GM12873 (cell line): ENCODE measurements at regions not wholly inside any gene's neighbourhood (a gene's known extent, or its start where the extent isn't known, plus 50 kb on each side); places are given as distances from the start of the nearest gene placed in this dataset.

Source experiments
- TF ChIP-seq, protein P1 (sequence below): IDR thresholded peaks from 2 replicates; pipeline ENCODE4 v1.5.1; 2012; ENCODE audit warnings: low read depth, mild to moderate bottlenecking, moderate library complexity, low read length, control low read depth; ENCODE audit not compliant: insufficient read depth; ENCODE audit errors: missing control alignments

DNA sequence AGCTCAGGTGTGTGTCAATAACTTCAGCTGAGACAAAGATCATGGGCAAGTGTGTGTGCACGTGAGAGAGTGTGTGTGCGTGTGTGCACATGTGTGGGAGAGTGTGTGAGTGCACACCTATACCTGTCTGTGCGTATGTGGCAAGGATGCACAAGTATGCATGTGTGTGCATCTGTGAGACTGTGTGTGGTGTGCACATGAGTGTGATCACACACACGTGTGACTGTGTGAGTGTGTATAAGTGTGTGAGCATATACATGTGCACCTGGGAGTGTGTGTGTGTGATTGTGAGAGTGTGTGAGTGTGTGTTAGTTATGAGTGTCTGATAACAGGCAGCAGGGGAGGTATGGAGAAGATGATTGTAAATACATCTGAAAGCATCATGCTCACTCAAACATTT, 657.3 kb upstream of the PFKP start:
- TF ChIP-seq, protein P1, sequence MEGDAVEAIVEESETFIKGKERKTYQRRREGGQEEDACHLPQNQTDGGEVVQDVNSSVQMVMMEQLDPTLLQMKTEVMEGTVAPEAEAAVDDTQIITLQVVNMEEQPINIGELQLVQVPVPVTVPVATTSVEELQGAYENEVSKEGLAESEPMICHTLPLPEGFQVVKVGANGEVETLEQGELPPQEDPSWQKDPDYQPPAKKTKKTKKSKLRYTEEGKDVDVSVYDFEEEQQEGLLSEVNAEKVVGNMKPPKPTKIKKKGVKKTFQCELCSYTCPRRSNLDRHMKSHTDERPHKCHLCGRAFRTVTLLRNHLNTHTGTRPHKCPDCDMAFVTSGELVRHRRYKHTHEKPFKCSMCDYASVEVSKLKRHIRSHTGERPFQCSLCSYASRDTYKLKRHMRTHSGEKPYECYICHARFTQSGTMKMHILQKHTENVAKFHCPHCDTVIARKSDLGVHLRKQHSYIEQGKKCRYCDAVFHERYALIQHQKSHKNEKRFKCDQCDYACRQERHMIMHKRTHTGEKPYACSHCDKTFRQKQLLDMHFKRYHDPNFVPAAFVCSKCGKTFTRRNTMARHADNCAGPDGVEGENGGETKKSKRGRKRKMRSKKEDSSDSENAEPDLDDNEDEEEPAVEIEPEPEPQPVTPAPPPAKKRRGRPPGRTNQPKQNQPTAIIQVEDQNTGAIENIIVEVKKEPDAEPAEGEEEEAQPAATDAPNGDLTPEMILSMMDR: no peak

DNA sequence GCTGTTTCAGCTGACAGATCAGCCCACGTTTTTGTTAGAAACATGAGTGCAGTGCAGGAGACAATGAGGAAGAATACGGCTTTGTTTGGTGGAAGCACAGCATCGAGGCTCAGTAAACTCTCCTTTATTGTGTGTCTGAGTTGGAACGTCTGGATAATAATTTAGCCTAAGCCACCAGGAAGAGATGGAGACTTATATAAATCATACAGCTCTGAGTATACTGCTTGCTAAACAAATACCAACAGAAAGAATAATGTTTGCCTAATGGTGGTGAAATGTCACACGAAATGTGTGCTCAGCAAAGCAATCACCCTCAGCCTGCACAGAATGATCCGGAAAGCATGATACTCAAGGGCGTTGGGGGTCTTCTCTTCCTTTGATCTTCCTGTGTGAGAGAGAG, 664.1 kb upstream of the ADARB2 start:
- TF ChIP-seq, protein P1: no peak

GRCh38 chr10:2399482-2399881, 662.2 kb upstream of the ADARB2 start:
- TF ChIP-seq, protein P1: no peak

- TF ChIP-seq, protein P1: no peak
Measured at GRCh38 chr10:2392145-2392812, 655.0 kb upstream of the ADARB2 start.

GRCh38 chr10:2387672-2388071, 650.3 kb upstream of the ADARB2 start:
- TF ChIP-seq, protein P1: no peak

GRCh38 chr10:2387261-2387660, 649.9 kb upstream of the ADARB2 start:
- TF ChIP-seq, protein P1: no peak

DNA sequence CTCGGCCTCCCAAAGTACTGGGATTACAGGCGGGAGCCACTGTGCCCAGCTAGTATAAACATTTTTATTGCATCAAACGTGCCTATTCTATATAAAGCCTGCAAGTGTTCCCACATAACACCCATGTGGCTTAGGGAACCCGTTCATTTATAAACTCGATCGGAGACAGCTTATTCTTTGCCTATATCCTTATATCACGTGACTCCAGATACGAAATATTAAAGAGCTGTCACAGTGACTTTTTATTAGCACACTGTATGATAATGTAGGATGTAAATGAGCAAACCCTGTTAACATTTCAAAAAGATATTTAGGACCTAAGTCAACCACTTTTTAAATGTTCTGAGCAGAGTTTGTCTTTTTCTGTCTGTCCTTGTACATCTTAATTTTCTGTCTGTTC, 642.9 kb upstream of the ADARB2 start:
- TF ChIP-seq, protein P1: no peak
